H1 (cell line): ENCODE measurements at regions not wholly inside any gene's neighbourhood (a gene's known extent, or its start where the extent isn't known, plus 50 kb on each side); places are given as distances from the start of the nearest gene placed in this dataset.

ENCODE experiments used
- CTCF ChIA-PET: fragments of 300-600 bp; sonication (Branson Sonifier 250); formaldehyde crosslinking; loops from one replicate; lab custom pipeline; 2021; ENCODE audit not compliant: partially characterized antibody; lab: Charles Lee
- POLR2A ChIA-PET: fragments of 300-600 bp; sonication (Branson Sonifier 250); formaldehyde crosslinking; loops from one replicate; lab custom pipeline; 2021; ENCODE audit warnings: inconsistent platforms; ENCODE audit not compliant: partially characterized antibody; lab: Charles Lee
- DNase-seq, 2 experiments: peaks; one replicate each; pipeline versions ENCODE4 v3.0.0 to v3.0.0-alpha.2; 2010 to 2022; ENCODE audit warnings: low spot score in 2 of 2, low read depth in 1 of 2, mixed read lengths in 1 of 2
- FAIRE-seq: peaks from 2 replicates; lab custom pipeline; 2011; peaks lifted over from hg19 to GRCh38; lab: Jason Lieb, UNC
- H2AFZ ChIP-seq: 2 replicates; pipeline ENCODE4 v1.8.1; 2012; ENCODE audit warnings: low read length, inconsistent platforms
- H2AK5ac ChIP-seq: 2 replicates; pipeline ENCODE4 v1.6.1; 2013; ENCODE audit warnings: low read depth, low read length
- H2BK120ac ChIP-seq: replicated peaks from 2 replicates; pipeline ENCODE3; 2013; ENCODE audit warnings: low read depth, low read length, inconsistent platforms
- H2BK12ac ChIP-seq: 2 replicates; pipeline ENCODE4 v1.6.1; 2013; ENCODE audit warnings: low read depth, low read length
- H2BK15ac ChIP-seq: 2 replicates; pipeline ENCODE4 v1.6.1; 2013; ENCODE audit warnings: low read length
- H2BK20ac ChIP-seq: 2 replicates; pipeline ENCODE4 v1.6.1; 2013; ENCODE audit warnings: low read length
- H2BK5ac ChIP-seq: 2 replicates; pipeline ENCODE4 v1.6.1; 2013; ENCODE audit warnings: low read depth, low read length
- H3K14ac ChIP-seq: 2 replicates; pipeline ENCODE4 v1.6.1; 2013; ENCODE audit warnings: inconsistent platforms; ENCODE audit not compliant: insufficient read length
- H3K18ac ChIP-seq: 2 replicates; pipeline ENCODE4 v1.6.1; 2013; ENCODE audit warnings: low read length; ENCODE audit errors: extremely low read depth
- H3K23ac ChIP-seq: 2 replicates; pipeline ENCODE4 v1.6.1; 2013; ENCODE audit warnings: inconsistent platforms; ENCODE audit not compliant: insufficient read length
- H3K23me2 ChIP-seq: 2 replicates; pipeline ENCODE4 v1.6.1; 2013; ENCODE audit warnings: low read depth, low read length
- H3K27ac ChIP-seq: 2 replicates; pipeline ENCODE4 v1.6.1; 2011; ENCODE audit warnings: low read depth, low read length, inconsistent platforms
- H3K27me3 ChIP-seq, 4 experiments: replicated peaks in 1 of 4; 1 replicate in 1 of 4; 2 replicates in 3 of 4; pipeline versions ENCODE4 v1.6.1 to v1.8.1; 2011 to 2013; ENCODE audit warnings: low read length in 3 of 4, mild to moderate bottlenecking in 3 of 4, inconsistent platforms in 2 of 4, mixed read lengths in 2 of 4, moderate library complexity in 1 of 4; ENCODE audit not compliant: control insufficient read depth in 3 of 4, insufficient read depth in 3 of 4; ENCODE audit errors: extremely low read depth in 1 of 4
- H3K36me3 ChIP-seq, 4 experiments: 2 replicates each; pipeline versions ENCODE4 v1.6.1 to v1.8.1; 2011 to 2013; ENCODE audit warnings: mild to moderate bottlenecking in 4 of 4, low read length in 3 of 4, moderate library complexity in 2 of 4, control low read depth in 1 of 4, inconsistent platforms in 1 of 4; ENCODE audit not compliant: insufficient read depth in 4 of 4, control insufficient read depth in 2 of 4
- H3K4ac ChIP-seq: replicated peaks from 2 replicates; pipeline ENCODE3; 2013; ENCODE audit warnings: low read length, low read depth, mixed read lengths, inconsistent platforms; ENCODE audit not compliant: insufficient read length
- H3K4me1 ChIP-seq, 4 experiments: replicated peaks in 1 of 4; 1 replicate in 1 of 4; 2 replicates in 3 of 4; pipeline versions ENCODE4 v1.6.1 to v1.8.1; 2011 to 2013; ENCODE audit warnings: low read length in 3 of 4, inconsistent platforms in 2 of 4, mixed read lengths in 1 of 4; ENCODE audit not compliant: insufficient read depth in 4 of 4, control insufficient read depth in 3 of 4
- H3K4me2 ChIP-seq, 2 experiments: 2 replicates each; pipeline versions ENCODE4 v1.6.1 to v1.8.1; 2011 to 2013; ENCODE audit warnings: low read depth in 2 of 2, low read length in 2 of 2, control low read depth in 1 of 2, inconsistent platforms in 1 of 2, mild to moderate bottlenecking in 1 of 2; ENCODE audit not compliant: insufficient read depth in 1 of 2
- H3K4me3 ChIP-seq, 4 experiments: fragments of 200-600, 300-600 bp in 1 of 4; sonication (generic), shearing (Covaris generic), sonication (Bioruptor Twin) in 1 of 4; 2 replicates each; pipeline versions ENCODE4 v1.5.1 to v1.8.1; 2011 to 2016; ENCODE audit warnings: low read length in 4 of 4, low read depth in 3 of 4, control low read depth in 2 of 4, inconsistent platforms in 2 of 4, mild to moderate bottlenecking in 2 of 4, mixed read lengths in 1 of 4, moderate library complexity in 1 of 4; ENCODE audit not compliant: insufficient read depth in 2 of 4; ENCODE audit errors: extremely low read depth in 1 of 4
- H3K56ac ChIP-seq: replicated peaks from 2 replicates; pipeline ENCODE3; 2013; ENCODE audit warnings: low read depth, mild to moderate bottlenecking, mixed read lengths, low read length, inconsistent platforms; ENCODE audit not compliant: insufficient read length
- H3K79me1 ChIP-seq: 2 replicates; pipeline ENCODE4 v1.6.1; 2013; ENCODE audit warnings: low read depth, low read length, control low read depth
- H3K79me2 ChIP-seq, 2 experiments: 2 replicates each; pipeline versions ENCODE4 v1.6.1 to v1.8.1; 2012 to 2013; ENCODE audit warnings: low read length in 2 of 2, mild to moderate bottlenecking in 2 of 2, inconsistent platforms in 1 of 2; ENCODE audit not compliant: insufficient read depth in 2 of 2, control insufficient read depth in 1 of 2
- H3K9ac ChIP-seq, 4 experiments: replicated peaks in 1 of 4; 1 replicate in 1 of 4; 2 replicates in 3 of 4; pipeline versions ENCODE4 v1.6.1 to v1.8.1; 2011 to 2013; ENCODE audit warnings: low read depth in 3 of 4, low read length in 3 of 4, control low read depth in 2 of 4, mild to moderate bottlenecking in 2 of 4, moderate library complexity in 2 of 4, inconsistent platforms in 1 of 4; ENCODE audit errors: extremely low read depth in 1 of 4
- H3K9me3 ChIP-seq, 2 experiments: 2 replicates each; pipeline versions ENCODE4 v1.6.1 to v1.8.1; 2012 to 2013; ENCODE audit warnings: mild to moderate bottlenecking in 2 of 2, moderate library complexity in 2 of 2, control low read depth in 1 of 2, inconsistent platforms in 1 of 2, low read depth in 1 of 2, low read length in 1 of 2, mixed read lengths in 1 of 2; ENCODE audit not compliant: insufficient read depth in 2 of 2
- H4K20me1 ChIP-seq, 2 experiments: replicated peaks in 1 of 2; 2 replicates each; pipeline versions ENCODE3 to v1.8.1; 2011 to 2013; ENCODE audit warnings: inconsistent platforms in 2 of 2, low read length in 2 of 2, mild to moderate bottlenecking in 1 of 2; ENCODE audit not compliant: insufficient read depth in 2 of 2, control insufficient read depth in 1 of 2
- H4K5ac ChIP-seq: 2 replicates; pipeline ENCODE4 v1.6.1; 2013; ENCODE audit warnings: low read length, low read depth, mixed read lengths, inconsistent platforms; ENCODE audit not compliant: insufficient read length
- H4K8ac ChIP-seq: 2 replicates; pipeline ENCODE4 v1.8.0; 2013; ENCODE audit warnings: mild to moderate bottlenecking, moderate library complexity, low read length, inconsistent platforms; ENCODE audit not compliant: insufficient read depth; ENCODE audit errors: extremely low read depth
- H4K91ac ChIP-seq: replicated peaks from 2 replicates; pipeline ENCODE3; 2013; ENCODE audit warnings: low read length, mixed read lengths, inconsistent platforms; ENCODE audit not compliant: insufficient read length
- ASH2L ChIP-seq: fragments of 200-600, 300-600 bp; sonication (generic); IDR thresholded peaks from one replicate; pipeline ENCODE4 v1.7.1; 2017; ENCODE audit warnings: low read length
- BACH1 ChIP-seq: IDR thresholded peaks from 2 replicates; pipeline ENCODE4 v1.6.1; 2012; ENCODE audit warnings: low read length, improper control_type of control experiment
- BCL11A ChIP-seq, 2 experiments: IDR thresholded peaks; one replicate each; pipeline ENCODE4 v1.6.1; 2011; ENCODE audit warnings: low read depth in 2 of 2, low read length in 2 of 2, mild to moderate bottlenecking in 2 of 2
- CBX8 ChIP-seq: fragments of 300-800, 300-1000 bp; sonication (generic); IDR thresholded peaks from 2 replicates; pipeline ENCODE4 v1.7.1; 2016; ENCODE audit warnings: low read depth, low read length, borderline replicate concordance
- CEBPB ChIP-seq: IDR thresholded peaks from 2 replicates; pipeline ENCODE4 v1.6.1; 2012; ENCODE audit warnings: low read depth, low read length
- MAFK ChIP-seq: IDR thresholded peaks from 2 replicates; pipeline ENCODE4 v1.6.1; 2012; ENCODE audit warnings: low read depth, mild to moderate bottlenecking, improper control_type of control experiment, low read length
- NRF1 ChIP-seq: IDR thresholded peaks from 2 replicates; pipeline ENCODE4 v1.6.1; 2011; ENCODE audit warnings: mild to moderate bottlenecking, low read depth, low read length, improper control_type of control experiment
- RFX5 ChIP-seq: IDR thresholded peaks from 2 replicates; pipeline ENCODE4 v1.6.1; 2011; ENCODE audit warnings: low read depth, low read length, improper control_type of control experiment, borderline replicate concordance
- SIN3A ChIP-seq, 2 experiments: IDR thresholded peaks in 1 of 2; conservative IDR thresholded peaks in 1 of 2; 2 replicates each; pipeline ENCODE4 v1.6.1; 2011 to 2012; ENCODE audit warnings: low read length in 2 of 2, improper control_type of control experiment in 1 of 2, low read depth in 1 of 2, mild to moderate bottlenecking in 1 of 2
- SIRT6 ChIP-seq: IDR thresholded peaks from one replicate; pipeline ENCODE4 v1.7.1; 2012; ENCODE audit warnings: low read length, inconsistent platforms
- SRF ChIP-seq: IDR thresholded peaks from 2 replicates; pipeline ENCODE4 v1.6.1; 2011; ENCODE audit warnings: mild to moderate bottlenecking, low read depth, low read length, moderate library complexity
- ZNF274 ChIP-seq: IDR thresholded peaks from 2 replicates; pipeline ENCODE4 v1.7.0; 2012; ENCODE audit warnings: low read length, borderline replicate concordance; ENCODE audit errors: extremely low read depth
- WGBS, 2 experiments: shearing (Covaris generic) in 1 of 2; methylation state at CpG; one replicate each; pipeline versions ENCODE4 v1.1.6 to v1.1.7; 2013 to 2015; ENCODE audit warnings: low lambda C conversion rate in 2 of 2, mixed read lengths in 2 of 2, inconsistent platforms in 1 of 2, low coverage in 1 of 2, missing lambda C conversion rate in 1 of 2; ENCODE audit not compliant: insufficient replicate concordance in 2 of 2, insufficient coverage in 1 of 2, insufficient read length in 1 of 2; ENCODE audit errors: extremely low coverage in 1 of 2, missing lambda C conversion rate in 1 of 2; 5-methylcytosine and 5-hydroxymethylcytosine counted together

DNA sequence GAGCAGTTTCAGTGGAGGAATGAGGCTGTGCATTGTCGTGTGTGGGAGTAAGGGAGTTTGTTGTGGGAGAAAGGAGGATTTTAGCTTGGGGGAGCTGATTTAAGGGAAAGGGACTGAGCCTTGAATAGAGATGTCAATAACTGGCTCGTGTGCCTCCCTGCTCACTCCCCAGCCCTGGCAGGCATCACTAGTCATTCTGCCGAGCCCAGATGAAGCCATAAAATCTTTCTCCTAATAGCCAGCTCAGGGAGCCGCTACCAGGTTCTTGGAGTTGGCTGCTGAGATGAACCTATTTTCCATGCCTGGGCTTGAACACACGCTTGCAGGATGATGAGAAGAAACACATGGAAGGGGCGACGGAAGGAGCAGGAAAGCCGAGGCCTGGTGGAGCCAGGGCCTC lies 65.0 kb upstream of the POU3F1 start:
- no peaks in the 10 kb centered on the region for H3K79me2 ChIP-seq
- H3K36me3 ChIP-seq = no peaks in the 10 kb centered on the region
- no peak for TF ChIP-seq SRF
- no peak for TF ChIP-seq SIRT6
- no peak for TF ChIP-seq CEBPB
- no peak for TF ChIP-seq ZNF274
- no peak for TF ChIP-seq CBX8
- no peak for TF ChIP-seq MAFK
- no peak for TF ChIP-seq ASH2L
- TF ChIP-seq BACH1 = no peak
- no peak for TF ChIP-seq BCL11A (IDR thresholded peaks at IDR 0.05; ENCODE audit: low read depth in 2 of 2, low read length in 2 of 2)
- no peak for TF ChIP-seq NRF1
- no peak for TF ChIP-seq RFX5
- no peak for TF ChIP-seq SIN3A (conservative IDR thresholded peaks at IDR 0.05 in 1 of 2, IDR thresholded peaks at IDR 0.05 in 1 of 2; ENCODE audit: low read depth in 1 of 2, low read length in 2 of 2)
- H3K14ac ChIP-seq = no peak overlapping the region
- H3K4me2 ChIP-seq = no peak overlapping the region
- no peak overlapping the region for H3K4me3 ChIP-seq
- H3K4me1 ChIP-seq = peaks cover 0 to 5% (median 0%) of the 10 kb centered on the region in 4 experiments; a peak in 1 of 7 replicates
- H3K27me3 ChIP-seq = no peaks in the 10 kb centered on the region
- 91 to 100% methylated on average over 1 to 8 of the region's 8 CpGs for WGBS, 2 experiments
- ChIA-PET POLR2A (interaction anchor here (0.8 kb wide), 1 partner anchor 161 kb away, joined by 3 read pairs; no protein-coding TSS in a partner anchor), CTCF (interaction anchor here (0.9 to 1.7 kb wide), 2 partner anchors 8 to 18 kb away, joined by 4 to 6 read pairs; no protein-coding TSS in a partner anchor)
- DNase-seq (no peak), FAIRE-seq (no peak)
- H3K4ac ChIP-seq = no peak overlapping the region
- 0 out of 2 replicates have a peak overlapping the region, but pooled peaks have one; percentile 46 for H2BK15ac ChIP-seq
- H4K8ac ChIP-seq = no peak overlapping the region
- no peak overlapping the region for H3K18ac ChIP-seq
- no peak overlapping the region for H2BK5ac ChIP-seq
- no peak overlapping the region for H2BK12ac ChIP-seq
- H3K23me2 ChIP-seq = peaks cover 5% of the 10 kb centered on the region; the same call in 1 of the 2 replicates
- no peak overlapping the region for H3K9ac ChIP-seq
- H4K5ac ChIP-seq = no peak overlapping the region
- H3K9me3 ChIP-seq = peaks cover 0 to 2% of the 10 kb centered on the region in 2 experiments; a peak in 2 of 4 replicates
- H2BK20ac ChIP-seq = 0 out of 2 replicates have a peak overlapping the region, but pooled peaks have one; percentile 28
- no peak overlapping the region for H3K27ac ChIP-seq
- no peaks in the 10 kb centered on the region for H3K79me1 ChIP-seq
- no peak overlapping the region for H4K91ac ChIP-seq
- no peak overlapping the region for H2AFZ ChIP-seq
- H3K56ac ChIP-seq = no peak overlapping the region
- H2AK5ac ChIP-seq = no peak overlapping the region
- no peak overlapping the region for H2BK120ac ChIP-seq
- H4K20me1 ChIP-seq = no peaks in the 10 kb centered on the region
- H3K23ac ChIP-seq = no peak overlapping the region
